Activated B cell treated with CpG ODN at 0.5 μM for 24 hours (primary cell): ENCODE measurements at regions not wholly inside any gene's neighbourhood (a gene's known extent, or its start where the extent isn't known, plus 50 kb on each side); places are given as distances from the start of the nearest gene placed in this dataset.

ENCODE experiments used
- ATAC-seq: fragments of 200-7000 bp; cut with Tn5 transposase; one replicate; pipeline ENCODE4 v1.10.0; 2021; ENCODE audit warnings: low read depth, mild to moderate bottlenecking, moderate library complexity
- CTCF ChIA-PET: fragments of 350-600 bp; sonication (Branson Sonifier 250); formaldehyde crosslinking; loops from one replicate; lab custom pipeline; 2021; ENCODE audit warnings: antibody characterized with exemption; lab: Charles Lee
- POLR2A ChIA-PET: fragments of 350-600 bp; sonication (Branson Sonifier 250); formaldehyde crosslinking; loops from one replicate; lab custom pipeline; 2021; ENCODE audit warnings: antibody characterized with exemption; lab: Charles Lee
- DNase-seq: peaks from one replicate; pipeline ENCODE4 v3.0.0; 2022
- H3K27ac Mint-ChIP-seq: one replicate; pipeline ENCODE4 v1.8.0; 2020; ENCODE audit warnings: mixed read lengths
- H3K27me3 Mint-ChIP-seq: one replicate; pipeline ENCODE4 v1.8.0; 2021; ENCODE audit warnings: mixed read lengths
- H3K36me3 Mint-ChIP-seq: one replicate; pipeline ENCODE4 v1.8.0; 2021; ENCODE audit warnings: low read depth, mixed read lengths
- H3K4me1 Mint-ChIP-seq: one replicate; pipeline ENCODE4 v1.8.0; 2021; ENCODE audit warnings: mixed read lengths
- H3K4me3 Mint-ChIP-seq: one replicate; pipeline ENCODE4 v1.8.0; 2020; ENCODE audit warnings: mild to moderate bottlenecking, mixed read lengths
- H3K9me3 Mint-ChIP-seq: one replicate; pipeline ENCODE4 v1.8.0; 2020; ENCODE audit warnings: mixed read lengths
- CTCF ChIP-seq: fragments of 200-600 bp; IDR thresholded peaks from one replicate; pipeline ENCODE4 v1.8.0; 2022; ENCODE audit warnings: antibody characterized with exemption, mild to moderate bottlenecking
- intact Hi-C: fragments of 100-400 bp; cut with micrococcal nuclease; formaldehyde crosslinking; loops from one replicate; pipeline ENCODE4 v1.15.1; 2024

- Mint-ChIP-seq H3K27me3 (no peaks in the 10 kb centered on the region), H3K4me3 (no peak overlapping the region), H3K4me1 (no peaks in the 10 kb centered on the region), H3K36me3 (no peaks in the 10 kb centered on the region), H3K9me3 (no peaks in the 10 kb centered on the region), H3K27ac (no peak overlapping the region)
- DNase-seq (no peak), ATAC-seq (no peak)
- intact Hi-C loops: loop anchor here (5.0 kb wide), 1 partner anchor 153 kb away; no protein-coding TSS in a partner anchor
- POLR2A ChIA-PET: no interaction called here
- CTCF ChIA-PET: no interaction called here
- TF ChIP-seq CTCF: no peak
Measured at GRCh38 chrX:13494562-13494961, 74.8 kb upstream of the EGFL6 start.

GRCh38 chrX:13493659-13494058 lies 75.7 kb upstream of the EGFL6 start:
- ChIA-PET CTCF (no interaction called here), POLR2A (no interaction called here)
- no peaks in the 10 kb centered on the region for H3K9me3 Mint-ChIP-seq
- DNase-seq (no peak), ATAC-seq (no peak)
- no peak overlapping the region for H3K4me3 Mint-ChIP-seq
- H3K27ac Mint-ChIP-seq: no peak overlapping the region
- intact Hi-C loops: loop anchor here (5.0 kb wide), 1 partner anchor 154 kb away; no protein-coding TSS in a partner anchor
- H3K4me1 Mint-ChIP-seq: no peaks in the 10 kb centered on the region
- no peaks in the 10 kb centered on the region for H3K27me3 Mint-ChIP-seq
- no peak for TF ChIP-seq CTCF
- no peaks in the 10 kb centered on the region for H3K36me3 Mint-ChIP-seq

GRCh38 chrX:13492286-13492685 lies 77.1 kb upstream of the EGFL6 start:
- intact Hi-C loops: loop anchor here (5.0 kb wide), 1 partner anchor 155 kb away; no protein-coding TSS in a partner anchor
- Mint-ChIP-seq H3K9me3 (no peaks in the 10 kb centered on the region), H3K27me3 (no peaks in the 10 kb centered on the region), H3K27ac (no peak overlapping the region), H3K4me1 (peaks cover 10% of the 10 kb centered on the region), H3K4me3 (no peak overlapping the region), H3K36me3 (no peaks in the 10 kb centered on the region)
- CTCF ChIA-PET: no interaction called here
- POLR2A ChIA-PET: no interaction called here
- ATAC-seq: no peak
- DNase-seq: no peak
- no peak for TF ChIP-seq CTCF

GRCh38 chrX:13491061-13491460 lies 78.3 kb upstream of the EGFL6 start:
- TF ChIP-seq CTCF: no peak
- no peak overlapping the region for H3K4me3 Mint-ChIP-seq
- POLR2A ChIA-PET: interaction anchor here (0.6 kb wide), 1 partner anchor 236 kb away, joined by 3 read pairs; no protein-coding TSS in a partner anchor
- H3K4me1 Mint-ChIP-seq: peaks cover 21% of the 10 kb centered on the region
- no peaks in the 10 kb centered on the region for H3K36me3 Mint-ChIP-seq
- DNase-seq (no peak), ATAC-seq (no peak)
- H3K9me3 Mint-ChIP-seq: peaks cover 3% of the 10 kb centered on the region
- intact Hi-C loops: loop anchor here (5.0 kb wide), 1 partner anchor 156 kb away; no protein-coding TSS in a partner anchor
- H3K27me3 Mint-ChIP-seq: no peaks in the 10 kb centered on the region
- CTCF ChIA-PET: interaction anchor here (1.0 to 1.4 kb wide), 2 partner anchors 398 to 544 kb away, joined by 5 to 6 read pairs; no protein-coding TSS in a partner anchor
- no peak overlapping the region for H3K27ac Mint-ChIP-seq

- Mint-ChIP-seq H3K27me3 (no peaks in the 10 kb centered on the region), H3K4me1 (peaks cover 21% of the 10 kb centered on the region), H3K27ac (no peak overlapping the region), H3K9me3 (peaks cover 3% of the 10 kb centered on the region), H3K36me3 (no peaks in the 10 kb centered on the region), H3K4me3 (no peak overlapping the region)
- intact Hi-C loops: loop anchor here (2.0 to 5.0 kb wide), 2 partner anchors 72 to 145 kb away; no protein-coding TSS in a partner anchor
- ChIA-PET POLR2A (interaction anchor here (1.0 kb wide), 1 partner anchor 399 kb away, joined by 3 read pairs; no protein-coding TSS in a partner anchor), CTCF (interaction anchor here (0.7 to 4.0 kb wide), 6 partner anchors 206 to 675 kb away, joined by 3 to 80 read pairs (median 11); no protein-coding TSS in a partner anchor)
- no peak for TF ChIP-seq CTCF
- DNase-seq (no peak), ATAC-seq (no peak)
Measured at GRCh38 chrX:13489454-13489853, 79.9 kb upstream of the EGFL6 start.
